ENCODE measurements at regions not wholly inside any gene's neighbourhood (a gene's known extent, or its start where the extent isn't known, plus 50 kb on each side); places are given as distances from the start of the nearest gene placed in this dataset.
"Not testable (repeated sequence)": the region's sequence is repeated elsewhere in the genome, so short reads cannot be mapped to it uniquely, and the experiment has no call there.

DNA sequence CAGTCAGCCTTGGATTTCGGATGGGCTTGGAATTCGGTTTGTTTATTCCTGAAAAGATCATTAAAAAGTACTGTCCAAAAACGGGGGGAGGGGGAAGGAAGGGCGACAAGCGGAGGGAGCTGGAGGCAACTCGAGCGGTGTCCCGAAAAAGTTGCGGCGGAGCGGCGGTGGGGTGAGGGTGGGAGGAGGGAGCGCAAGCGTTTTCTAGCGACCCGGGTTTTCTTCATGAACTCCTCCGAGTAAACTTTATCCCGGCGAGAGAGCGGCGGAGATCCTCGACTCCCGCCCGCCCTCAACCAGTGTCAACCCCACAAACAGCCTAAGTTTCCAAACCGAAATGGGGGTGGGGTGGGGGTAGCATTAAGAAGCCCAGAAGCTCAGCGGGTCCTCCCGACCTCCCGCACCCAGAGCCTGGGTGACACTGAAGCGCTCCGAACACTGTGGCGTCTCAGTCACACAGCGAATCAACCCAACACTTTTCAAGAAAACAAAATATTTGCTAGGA lies 133.0 kb upstream of the C11orf58 start:
- no peak for DNase-seq

DNA sequence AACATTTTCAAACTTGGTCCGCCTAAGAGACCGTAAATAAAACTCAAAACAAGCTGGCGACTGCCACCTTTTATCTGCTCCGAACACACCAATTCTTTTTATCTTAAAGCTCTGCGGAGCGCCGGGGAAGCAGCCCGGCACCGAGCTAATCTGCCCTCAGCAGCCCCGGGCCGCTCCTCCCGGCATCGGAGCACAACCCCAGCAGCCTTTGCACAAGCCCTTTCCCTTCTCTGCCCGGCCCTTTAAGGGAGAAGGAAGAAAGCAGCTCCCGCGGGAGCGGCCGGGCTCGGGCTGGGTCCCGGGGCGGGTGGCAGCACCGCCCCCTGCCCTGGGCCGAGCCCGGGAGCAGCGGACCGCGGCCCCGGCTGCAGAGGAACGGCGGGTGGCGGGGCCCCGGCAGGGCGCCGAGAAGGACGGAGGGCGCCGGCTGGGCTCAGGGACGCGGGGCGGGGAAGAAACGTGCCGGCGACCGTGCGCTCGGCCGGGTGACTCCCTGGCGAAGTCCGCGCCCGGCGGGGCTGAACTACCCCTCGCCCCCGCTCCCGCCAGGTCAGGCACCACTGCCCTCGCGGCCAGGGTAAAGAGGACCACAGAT lies 133.6 kb upstream of the C11orf58 start:
- DNase-seq = no peak

DNA sequence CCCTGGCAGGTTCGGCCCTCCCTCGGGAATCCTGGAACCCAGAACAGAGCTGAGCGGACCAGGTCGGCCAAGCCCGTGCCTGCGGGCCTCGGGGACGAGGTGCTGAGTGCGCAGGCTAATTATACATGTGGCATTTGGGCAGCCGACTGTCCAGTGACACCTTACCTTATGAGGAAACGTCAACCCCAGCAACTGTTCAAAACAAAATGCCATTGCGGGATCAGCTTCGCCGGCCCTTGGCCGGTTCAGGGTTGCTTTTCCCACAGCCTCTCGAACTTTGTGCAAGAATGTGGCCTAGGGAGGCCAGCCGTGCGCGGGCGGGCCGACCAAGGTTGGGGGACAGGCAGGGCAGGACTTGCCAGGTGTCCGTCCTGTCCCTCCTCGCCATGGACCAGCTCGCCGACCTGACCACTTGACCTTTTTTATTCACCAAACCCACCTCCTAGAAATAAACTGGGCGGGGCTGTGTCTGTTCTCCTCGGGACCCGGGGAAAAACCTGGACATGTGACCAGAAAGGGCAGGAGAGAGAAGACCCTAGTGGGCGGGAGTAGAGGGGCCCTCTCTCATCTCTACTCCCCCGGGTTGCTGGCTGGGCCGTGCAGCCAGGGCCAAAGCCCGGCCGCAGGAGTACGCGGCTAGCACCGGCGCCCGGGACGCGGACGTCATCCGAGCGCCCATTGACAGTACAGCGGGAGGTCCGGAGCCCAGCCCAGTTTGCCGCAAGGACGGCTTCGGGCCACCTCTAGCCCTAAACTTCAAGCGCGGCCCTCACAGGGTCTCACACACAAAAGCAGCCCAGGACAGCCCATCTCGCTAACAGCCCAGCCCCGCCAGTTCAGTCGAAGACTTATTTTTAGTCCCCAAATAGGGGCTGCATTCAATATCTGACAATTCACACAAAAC lies 134.3 kb upstream of the C11orf58 start:
- DNase-seq = no peak

DNA sequence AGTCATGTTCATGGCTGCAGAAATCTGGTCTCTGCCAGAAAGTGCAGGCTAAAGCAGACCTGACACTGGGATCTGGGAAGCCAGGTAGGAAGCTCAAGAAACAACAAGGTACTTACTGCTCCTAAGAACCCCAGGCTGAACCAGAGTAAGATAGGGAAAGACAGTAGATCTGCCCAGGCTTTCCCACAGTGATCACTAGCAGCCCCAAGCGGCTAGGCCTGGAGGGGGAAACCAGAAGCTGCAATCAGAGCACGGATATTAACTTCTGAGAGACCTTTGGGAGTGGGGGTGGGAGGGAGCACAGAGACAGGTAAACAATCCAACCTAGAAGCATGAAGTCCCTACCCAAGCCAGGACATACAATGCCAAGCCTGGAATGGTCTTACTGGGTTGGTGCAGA lies 135.2 kb upstream of the C11orf58 start:
- DNase-seq = no peak

DNA sequence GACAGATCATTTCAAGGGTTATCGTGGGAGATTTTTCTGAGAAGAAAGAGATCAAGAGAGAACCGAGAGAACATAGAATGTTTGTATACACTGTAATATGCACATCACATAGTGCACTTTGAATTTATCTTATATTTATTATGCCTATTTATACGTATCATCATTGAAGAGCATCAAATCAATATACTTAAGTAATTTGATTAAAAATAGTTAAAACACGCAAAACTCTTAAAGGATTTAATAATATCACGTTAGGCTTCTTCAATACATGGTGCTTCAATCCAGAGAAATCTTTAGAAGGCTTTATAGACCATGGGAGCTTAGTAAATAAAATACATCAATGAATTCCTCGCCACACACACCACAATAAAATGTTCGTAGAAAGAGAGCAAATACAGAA lies 139.5 kb upstream of the C11orf58 start:
- no peak for DNase-seq

DNA sequence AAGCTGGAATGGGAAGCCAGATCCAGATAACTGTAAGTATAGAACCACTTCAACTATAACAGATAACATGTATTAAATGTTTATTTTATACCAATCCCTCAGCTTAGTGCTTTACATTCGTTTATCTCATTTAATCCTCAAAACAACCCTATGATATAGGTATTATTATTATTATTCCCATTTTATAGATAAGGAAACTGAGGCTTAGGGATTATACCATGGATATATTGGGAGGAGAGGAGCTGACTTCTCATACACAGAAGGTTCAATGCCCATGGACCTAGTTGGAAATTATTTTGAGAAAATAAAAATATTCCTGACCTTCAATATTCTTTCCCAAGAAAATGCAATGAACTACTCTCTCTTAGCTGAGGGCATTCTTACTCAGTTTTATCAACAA lies 140.4 kb upstream of the C11orf58 start:
- no peak for DNase-seq

DNA sequence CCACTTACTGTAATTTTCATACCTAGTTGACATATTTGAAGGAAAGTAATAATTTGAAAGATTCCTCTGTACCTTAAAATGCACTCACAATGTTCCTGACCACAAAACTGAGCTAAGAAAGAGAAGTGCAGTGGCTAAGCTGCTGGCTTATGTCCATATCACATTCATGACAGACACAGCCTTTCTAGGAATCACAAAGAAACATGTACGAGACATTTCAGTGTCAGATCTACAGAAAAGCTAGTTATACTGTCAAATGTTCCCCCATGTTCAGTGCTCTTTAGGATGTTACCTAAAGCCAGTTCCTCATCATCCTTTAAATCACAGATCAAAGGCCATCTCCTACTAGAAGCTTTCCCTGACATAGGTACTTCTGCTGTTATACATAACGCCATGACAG lies 142.2 kb upstream of the C11orf58 start:
- DNase-seq = no peak

DNA sequence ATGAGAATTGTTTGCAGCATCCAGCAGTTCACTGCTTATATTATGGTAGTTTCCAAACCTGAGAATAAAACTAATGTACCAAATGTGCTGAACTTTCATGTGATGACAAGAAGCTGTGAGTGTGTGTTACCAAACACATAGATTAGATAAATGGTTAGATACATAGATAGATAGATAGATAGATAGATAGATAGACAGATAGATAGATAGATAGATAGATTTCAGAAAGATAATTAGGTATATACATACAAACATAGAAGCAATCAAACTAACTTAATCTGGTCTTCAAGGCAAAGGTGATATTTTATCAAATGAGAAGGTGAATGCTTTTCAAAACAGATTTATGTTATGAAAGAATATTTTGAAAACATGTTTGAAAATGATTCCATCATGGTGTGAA lies 147.3 kb upstream of the C11orf58 start:
- no peak for DNase-seq

DNA sequence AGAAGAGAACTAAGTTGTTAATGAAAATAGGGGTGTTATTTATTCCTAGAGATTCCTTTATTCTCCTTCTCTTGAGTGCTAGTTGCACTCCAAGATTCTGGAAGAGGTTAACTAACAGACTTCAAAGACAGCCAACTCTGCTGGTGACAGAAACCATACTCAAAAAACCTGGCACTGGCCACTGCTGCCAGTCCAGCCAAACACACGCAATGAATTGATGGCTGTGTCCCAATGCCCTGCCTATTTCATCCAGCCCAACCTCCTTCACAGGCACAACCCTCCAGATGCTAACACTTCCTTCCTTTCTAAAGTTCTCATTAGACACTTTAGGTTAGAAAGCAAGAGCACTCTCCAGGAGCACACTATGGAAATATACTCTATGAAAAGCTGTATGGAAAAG lies 150.8 kb upstream of the C11orf58 start:
- no peak for DNase-seq

DNA sequence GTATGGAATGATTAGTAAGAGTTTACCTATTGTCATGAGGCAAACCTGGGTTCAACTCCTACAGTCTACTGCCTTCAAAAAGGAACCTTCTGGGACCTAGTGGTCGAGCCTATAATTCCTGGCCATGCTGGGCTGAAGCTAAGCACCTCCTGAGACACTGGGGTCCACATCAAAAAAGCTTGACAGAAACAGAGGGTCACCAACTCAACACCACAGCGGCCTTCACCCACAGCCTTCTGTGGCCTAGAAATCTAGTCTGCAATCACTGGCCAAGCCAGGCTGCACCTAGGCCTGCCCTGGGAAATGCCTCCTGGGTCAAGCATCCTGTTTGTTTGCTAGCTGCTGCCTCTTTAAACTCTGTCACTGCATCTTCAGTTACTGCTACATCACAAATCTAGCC lies 153.9 kb upstream of the C11orf58 start:
- no peak for DNase-seq

DNA sequence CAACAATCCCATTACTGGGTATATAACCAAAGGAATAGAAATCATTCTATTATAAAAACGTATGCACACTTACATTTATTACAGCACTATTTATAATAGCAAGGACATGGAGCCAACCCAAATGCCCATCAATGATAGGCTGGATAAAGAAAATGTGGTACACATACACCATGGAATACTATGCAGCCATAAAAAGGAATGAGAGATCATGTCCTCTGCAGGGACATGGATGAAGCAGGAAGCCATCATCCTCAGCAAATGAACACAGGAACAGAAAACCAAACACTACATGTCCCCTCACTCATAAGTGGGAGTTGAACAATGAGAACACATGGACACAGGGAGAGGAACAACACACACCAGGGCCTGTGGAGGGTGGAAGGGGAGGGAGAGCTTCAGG lies 157.4 kb upstream of the C11orf58 start:
- not testable (repeated sequence) for DNase-seq

DNA sequence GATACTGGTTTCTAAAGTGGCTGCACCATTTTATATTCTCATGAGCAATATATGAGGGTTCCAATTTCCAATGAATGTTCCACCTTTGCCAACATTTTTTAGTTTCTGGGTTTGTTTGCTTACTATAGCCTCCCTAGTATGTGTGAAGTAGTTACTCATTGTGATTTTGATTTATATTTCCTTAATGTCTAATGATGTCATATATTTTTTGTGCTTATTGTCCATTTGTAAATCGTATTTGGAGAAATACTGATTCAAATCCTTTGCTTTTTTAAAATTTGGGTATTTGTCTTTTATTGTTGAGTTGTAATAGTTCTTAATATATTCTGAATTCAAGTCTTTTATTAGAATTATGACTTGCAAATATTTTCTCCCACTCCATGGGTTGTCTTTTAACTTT lies 161.0 kb upstream of the C11orf58 start:
- no peak for DNase-seq

DNA sequence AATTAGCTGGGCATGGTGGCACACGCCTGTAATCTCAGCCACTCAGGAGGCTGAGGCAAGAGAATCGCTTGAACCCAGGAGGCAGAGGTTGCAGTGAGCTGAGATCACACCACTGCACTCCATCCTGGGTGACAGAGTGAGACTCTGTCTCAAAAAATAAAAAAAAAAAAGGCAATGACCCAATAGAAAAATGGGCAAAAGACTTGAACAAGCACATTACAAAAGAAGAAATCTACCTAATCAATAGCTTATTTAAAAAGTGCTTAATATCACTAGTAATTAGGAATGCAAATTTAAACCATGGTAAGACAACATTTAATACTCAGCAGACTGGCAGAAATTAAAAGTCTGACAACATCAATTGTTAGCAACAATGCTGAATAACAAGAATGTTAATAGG lies 163.6 kb upstream of the C11orf58 start:
- not testable (repeated sequence) for DNase-seq

DNA sequence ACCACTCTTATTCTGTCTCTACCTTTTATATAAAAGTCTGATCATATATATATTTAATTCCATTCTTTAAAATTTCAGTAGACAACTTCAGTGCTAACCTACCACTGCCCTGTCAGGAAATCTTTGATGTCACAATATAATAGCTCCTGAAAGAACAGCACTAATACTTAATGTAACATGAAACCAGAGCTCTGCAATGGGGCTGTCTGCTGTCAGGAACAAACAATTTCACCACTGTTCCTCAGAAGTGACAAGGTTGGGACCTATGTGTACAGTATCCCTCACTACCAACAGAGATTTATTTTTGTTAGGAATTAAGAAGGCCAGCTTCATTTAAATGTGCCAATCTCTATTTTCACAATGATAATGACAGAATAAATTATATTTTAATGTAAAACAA lies 165.5 kb upstream of the C11orf58 start:
- DNase-seq = no peak

DNA sequence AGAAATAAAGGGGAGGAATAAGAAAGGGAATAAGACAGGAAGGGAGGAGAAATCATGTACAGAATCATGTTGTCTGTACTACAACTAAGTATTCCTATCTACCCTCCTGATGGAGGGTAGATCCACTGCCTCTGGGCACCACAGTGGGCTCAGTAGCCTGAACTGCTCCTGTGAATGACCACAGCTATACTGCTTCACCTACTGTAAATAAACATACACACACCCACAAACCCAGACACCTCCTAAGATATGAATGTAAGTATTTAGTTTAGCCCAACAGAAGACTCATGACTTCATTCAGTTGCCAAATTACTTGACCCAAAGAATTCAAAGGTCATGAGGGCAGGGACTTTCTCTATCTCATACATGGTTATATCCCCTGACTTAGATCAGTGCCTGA lies 177.3 kb upstream of the C11orf58 start:
- DNase-seq = no peak

DNA sequence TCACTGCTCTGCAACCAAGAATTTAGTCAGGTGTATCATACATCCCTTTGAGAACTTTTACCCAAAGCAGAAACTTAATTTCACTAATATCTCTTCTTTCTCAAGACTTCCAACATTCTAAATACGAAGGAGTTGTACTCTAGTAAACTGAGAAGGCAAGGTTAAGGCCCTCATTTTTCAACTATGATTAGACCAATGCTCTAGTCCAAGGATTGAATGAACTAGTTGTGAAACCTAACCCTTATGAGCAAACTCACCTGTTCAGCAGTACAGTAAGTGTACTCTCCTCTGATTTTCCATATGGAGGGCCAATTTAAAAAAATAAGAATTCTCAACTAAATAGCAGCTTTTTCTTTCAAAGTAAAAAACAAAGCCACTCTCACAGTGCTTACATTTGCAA lies 180.0 kb upstream of the C11orf58 start:
- DNase-seq = no peak

DNA sequence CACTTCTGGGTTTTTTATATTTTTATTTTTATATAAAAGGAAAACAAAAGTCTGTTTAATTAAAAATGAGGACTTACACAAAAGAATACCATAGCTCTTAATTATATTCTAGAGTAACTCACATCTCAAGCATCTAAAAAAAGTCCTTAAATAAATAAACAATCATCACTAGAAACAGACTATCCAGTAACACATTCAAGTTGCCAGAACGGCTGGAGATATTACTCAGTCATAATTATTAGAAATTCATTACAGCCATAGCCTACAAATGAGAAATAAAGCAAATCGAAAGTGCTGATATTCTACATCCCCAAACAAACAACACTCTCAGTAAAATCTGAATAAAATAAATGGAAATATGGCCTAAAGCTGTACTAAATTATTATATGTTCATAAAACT lies 182.5 kb upstream of the C11orf58 start:
- DNase-seq = no peak

DNA sequence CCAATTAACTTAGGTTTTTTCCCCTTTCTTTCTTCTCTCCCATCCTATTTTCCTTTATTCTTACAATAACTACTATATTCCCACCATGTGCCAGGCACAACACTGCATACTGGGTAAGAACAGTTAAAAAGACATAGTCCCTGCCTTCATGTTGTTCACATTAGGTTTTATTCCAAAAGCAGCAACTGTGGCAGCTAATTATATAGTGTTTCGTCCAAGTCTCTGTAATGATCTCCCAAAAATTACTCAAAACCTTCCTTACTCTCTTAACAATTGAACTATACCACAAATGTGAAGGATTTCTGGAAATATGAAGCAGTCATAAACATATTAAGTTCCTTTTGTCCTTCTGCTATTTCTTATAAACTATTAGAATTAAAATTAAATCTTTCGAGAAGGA lies 184.1 kb upstream of the C11orf58 start:
- DNase-seq = no peak

DNA sequence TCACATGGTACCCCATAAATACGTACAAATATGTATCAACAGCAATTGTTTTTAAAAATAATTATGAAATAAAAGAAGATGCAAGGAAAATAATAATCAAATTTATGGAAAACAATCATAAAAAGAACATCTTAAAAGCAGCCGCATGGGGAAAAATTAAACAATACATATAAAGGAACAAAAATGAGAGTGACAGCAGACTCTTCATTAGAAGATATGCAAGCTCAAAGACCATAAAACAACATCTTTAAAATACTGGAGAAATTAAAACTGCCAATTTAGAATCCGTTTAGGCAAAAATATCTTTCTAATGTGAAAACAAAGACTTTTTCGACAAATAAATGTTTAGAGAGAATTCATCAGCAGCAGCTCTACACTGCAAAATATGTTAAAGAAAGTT lies 190.6 kb upstream of the C11orf58 start:
- DNase-seq = no peak

DNA sequence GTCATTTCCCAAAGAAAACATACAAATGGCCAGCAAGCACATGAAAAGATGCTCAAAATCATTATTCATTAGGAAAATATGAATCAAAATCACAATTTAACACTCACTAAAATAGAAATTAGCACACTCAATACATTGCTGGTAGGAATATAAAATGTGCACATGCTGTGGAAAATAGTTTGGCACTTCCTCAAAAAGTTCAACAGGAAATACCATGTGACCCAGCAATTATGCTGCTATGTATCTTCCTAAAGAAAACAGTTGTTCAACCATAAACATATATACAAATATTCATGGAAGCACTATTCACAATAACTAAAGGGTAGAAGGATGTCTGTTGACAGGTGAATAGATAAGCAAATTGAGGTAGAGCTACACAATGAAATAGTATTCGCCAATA lies 187.3 kb upstream of the SOX6 start:
- DNase-seq = no peak

DNA sequence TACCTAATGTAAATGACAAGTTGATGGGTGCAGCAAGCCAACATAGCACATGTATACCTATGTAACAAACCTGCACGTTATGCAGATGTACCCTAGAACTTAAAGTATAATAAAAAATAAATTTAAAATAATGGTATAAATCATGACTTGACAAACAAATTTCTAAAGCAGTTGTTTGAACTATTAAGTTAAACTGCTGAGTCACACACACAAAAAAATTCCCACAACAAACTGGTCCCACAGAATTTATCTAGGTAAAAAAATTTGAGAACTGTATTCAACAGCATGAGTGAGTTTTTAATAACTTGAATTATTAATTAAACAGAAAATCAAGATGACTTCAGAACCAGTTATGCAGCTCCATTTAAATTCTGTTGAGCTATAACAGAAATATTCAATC lies 186.0 kb upstream of the SOX6 start:
- DNase-seq = no peak

DNA sequence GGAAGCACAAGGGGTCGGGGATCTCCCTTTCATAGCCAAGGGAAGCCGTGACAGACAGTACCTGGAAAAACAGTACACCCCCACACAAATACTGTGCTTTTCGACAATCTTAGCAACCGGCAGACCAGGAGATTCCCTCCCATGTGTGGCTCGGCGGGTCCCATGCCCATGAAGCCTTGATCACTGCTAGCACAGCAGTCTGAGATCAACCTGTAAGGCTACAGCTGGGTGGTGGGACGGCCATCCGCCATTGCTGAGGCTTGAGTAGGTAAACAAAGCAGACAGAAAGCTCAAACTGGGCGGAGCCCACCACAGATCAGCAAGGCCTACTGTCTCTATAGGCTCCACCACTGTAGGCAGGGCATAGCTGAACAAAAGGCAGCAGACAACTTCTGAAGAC lies 180.2 kb upstream of the SOX6 start:
- no peak for DNase-seq

DNA sequence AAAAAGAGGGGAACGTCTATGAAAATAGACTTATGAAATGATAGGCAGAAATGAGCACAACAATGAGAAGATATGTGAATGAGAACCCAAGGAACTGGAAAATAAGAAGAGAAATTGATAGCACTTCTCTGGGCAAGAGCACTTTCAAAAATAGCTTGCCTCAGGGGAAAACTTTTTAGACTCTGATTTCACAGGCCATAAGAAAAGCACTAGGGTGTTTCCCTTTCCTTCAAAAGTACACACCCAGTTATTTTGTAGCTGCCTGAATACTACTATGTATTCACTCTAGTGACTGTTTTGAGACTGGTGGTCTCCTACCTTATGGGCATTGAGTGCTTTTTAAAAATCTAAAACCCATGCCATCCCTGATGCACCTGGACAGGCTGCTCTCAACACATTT lies 172.3 kb upstream of the SOX6 start:
- DNase-seq = no peak

DNA sequence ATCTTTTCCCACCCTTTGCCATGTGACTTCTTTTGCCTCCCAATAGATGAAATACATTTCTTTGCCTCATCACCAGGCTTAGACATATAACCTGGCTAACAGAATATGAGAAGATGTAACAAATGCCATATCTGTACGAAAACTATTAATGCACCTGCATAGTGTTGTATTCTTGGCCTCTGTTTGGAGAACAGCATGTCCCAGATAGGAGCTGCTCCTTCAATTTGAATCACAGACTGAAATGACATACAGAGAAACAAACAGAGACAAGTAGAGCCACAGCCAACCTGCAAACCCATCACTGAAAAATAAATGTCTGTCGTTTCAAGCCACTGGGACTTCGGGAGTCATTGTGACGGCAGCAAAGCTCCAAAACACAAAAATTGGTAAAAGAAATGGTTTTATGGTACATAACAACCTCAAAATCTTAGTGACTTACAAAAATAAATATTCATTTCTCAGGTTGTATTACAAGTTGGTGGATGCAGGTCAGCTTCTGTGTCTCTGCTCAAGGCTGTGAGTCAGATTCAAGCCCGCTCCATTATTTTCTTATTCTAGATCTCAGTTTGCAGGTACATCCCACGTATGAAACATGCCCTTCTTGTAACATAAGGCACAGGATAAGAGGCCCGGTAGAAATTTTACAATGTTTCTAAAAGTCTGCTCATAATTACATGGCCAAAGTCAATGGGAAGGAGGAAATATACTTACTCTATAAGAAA lies 171.3 kb upstream of the SOX6 start:
- no peak for DNase-seq

Measured in COR-L47 (cell line).